ENCODE measurements at regions not wholly inside any gene's neighbourhood (a gene's known extent, or its start where the extent isn't known, plus 50 kb on each side); places are given as distances from the start of the nearest gene placed in this dataset.

- in situ Hi-C loops (cut with MboI) (no loop called here), intact Hi-C loops (cut with micrococcal nuclease) (no loop called here)
- CTCF ChIA-PET (ENCODE audit: low intra/inter-chr PET ratio) = no interaction called here
- no peaks in the 10 kb centered on the region for H3K36me3 ChIP-seq (ENCODE audit: control insufficient read depth, insufficient read depth, low read length)
- no peak overlapping the region for H3K9ac ChIP-seq (ENCODE audit: insufficient read depth in 1 of 2, low read depth in 2 of 2, low read length in 2 of 2)
- H3K27me3 ChIP-seq (ENCODE audit: control insufficient read depth in 2 of 2, insufficient read depth in 2 of 2, low read length in 2 of 2) = no peaks in the 10 kb centered on the region
- H3K9me3 ChIP-seq (replicated peaks; ENCODE audit: control insufficient read depth, insufficient read depth, low read depth, low read length) = no peaks in the 10 kb centered on the region
- no peak for DNase-seq (ENCODE audit: extremely low read depth in 1 of 4, low spot score in 3 of 4)
- no peaks in the 10 kb centered on the region for H3K4me1 ChIP-seq (replicated peaks in 1 of 2; ENCODE audit: control insufficient read depth in 2 of 2, insufficient read depth in 2 of 2, low read length in 2 of 2)
- H3K4me2 ChIP-seq (ENCODE audit: insufficient read depth, low read length) = no peak overlapping the region
- H4K20me1 ChIP-seq (replicated peaks; ENCODE audit: control insufficient read depth, insufficient read depth, low read length) = no peaks in the 10 kb centered on the region
- no peak for ATAC-seq
- no peak overlapping the region for H3K4me3 ChIP-seq
- no peak for FAIRE-seq
- no peak overlapping the region for H2AFZ ChIP-seq (ENCODE audit: low read depth, low read length)
- H3K27ac ChIP-seq (ENCODE audit: extremely low read depth, low read depth, low read length) = no peak overlapping the region
- POLR2A ChIA-PET = no interaction called here
- H3K9me1 ChIP-seq (ENCODE audit: control insufficient read depth, insufficient read depth, low read length) = no peaks in the 10 kb centered on the region
- no peaks in the 10 kb centered on the region for H3K79me2 ChIP-seq (ENCODE audit: control insufficient read depth, insufficient read depth, low read length)
- BruUV-seq (replicated peaks) = no TSS peak
- no peak for TF ChIP-seq KDM2B (CRISPR knock-in tag; IDR thresholded peaks at IDR 0.05)
- no peak for TF ChIP-seq POLR2G (IDR thresholded peaks at IDR 0.05; ENCODE audit: low read depth, low read length)
- TF ChIP-seq ZNF184 (CRISPR knock-in tag; IDR thresholded peaks at IDR 0.05) = no peak
- TF ChIP-seq ARID1B (IDR thresholded peaks at IDR 0.05) = no peak
- no peak for TF ChIP-seq HDGF (IDR thresholded peaks at IDR 0.05)
- TF ChIP-seq, protein P1, sequence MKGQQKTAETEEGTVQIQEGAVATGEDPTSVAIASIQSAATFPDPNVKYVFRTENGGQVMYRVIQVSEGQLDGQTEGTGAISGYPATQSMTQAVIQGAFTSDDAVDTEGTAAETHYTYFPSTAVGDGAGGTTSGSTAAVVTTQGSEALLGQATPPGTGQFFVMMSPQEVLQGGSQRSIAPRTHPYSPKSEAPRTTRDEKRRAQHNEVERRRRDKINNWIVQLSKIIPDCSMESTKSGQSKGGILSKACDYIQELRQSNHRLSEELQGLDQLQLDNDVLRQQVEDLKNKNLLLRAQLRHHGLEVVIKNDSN (CRISPR knock-in tag; IDR thresholded peaks at IDR 0.05) = no peak
- no peak for TF ChIP-seq RBM15 (IDR thresholded peaks at IDR 0.05; ENCODE audit: insufficient read depth, low read length)
- TF ChIP-seq TFE3 (CRISPR knock-in tag; IDR thresholded peaks at IDR 0.05) = no peak
- no peak for TF ChIP-seq TAF7 (tag; IDR thresholded peaks at IDR 0.05)
- TF ChIP-seq, protein P2, sequence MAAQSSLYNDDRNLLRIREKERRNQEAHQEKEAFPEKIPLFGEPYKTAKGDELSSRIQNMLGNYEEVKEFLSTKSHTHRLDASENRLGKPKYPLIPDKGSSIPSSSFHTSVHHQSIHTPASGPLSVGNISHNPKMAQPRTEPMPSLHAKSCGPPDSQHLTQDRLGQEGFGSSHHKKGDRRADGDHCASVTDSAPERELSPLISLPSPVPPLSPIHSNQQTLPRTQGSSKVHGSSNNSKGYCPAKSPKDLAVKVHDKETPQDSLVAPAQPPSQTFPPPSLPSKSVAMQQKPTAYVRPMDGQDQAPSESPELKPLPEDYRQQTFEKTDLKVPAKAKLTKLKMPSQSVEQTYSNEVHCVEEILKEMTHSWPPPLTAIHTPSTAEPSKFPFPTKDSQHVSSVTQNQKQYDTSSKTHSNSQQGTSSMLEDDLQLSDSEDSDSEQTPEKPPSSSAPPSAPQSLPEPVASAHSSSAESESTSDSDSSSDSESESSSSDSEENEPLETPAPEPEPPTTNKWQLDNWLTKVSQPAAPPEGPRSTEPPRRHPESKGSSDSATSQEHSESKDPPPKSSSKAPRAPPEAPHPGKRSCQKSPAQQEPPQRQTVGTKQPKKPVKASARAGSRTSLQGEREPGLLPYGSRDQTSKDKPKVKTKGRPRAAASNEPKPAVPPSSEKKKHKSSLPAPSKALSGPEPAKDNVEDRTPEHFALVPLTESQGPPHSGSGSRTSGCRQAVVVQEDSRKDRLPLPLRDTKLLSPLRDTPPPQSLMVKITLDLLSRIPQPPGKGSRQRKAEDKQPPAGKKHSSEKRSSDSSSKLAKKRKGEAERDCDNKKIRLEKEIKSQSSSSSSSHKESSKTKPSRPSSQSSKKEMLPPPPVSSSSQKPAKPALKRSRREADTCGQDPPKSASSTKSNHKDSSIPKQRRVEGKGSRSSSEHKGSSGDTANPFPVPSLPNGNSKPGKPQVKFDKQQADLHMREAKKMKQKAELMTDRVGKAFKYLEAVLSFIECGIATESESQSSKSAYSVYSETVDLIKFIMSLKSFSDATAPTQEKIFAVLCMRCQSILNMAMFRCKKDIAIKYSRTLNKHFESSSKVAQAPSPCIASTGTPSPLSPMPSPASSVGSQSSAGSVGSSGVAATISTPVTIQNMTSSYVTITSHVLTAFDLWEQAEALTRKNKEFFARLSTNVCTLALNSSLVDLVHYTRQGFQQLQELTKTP (IDR thresholded peaks at IDR 0.05; ENCODE audit: low read depth in 1 of 2, partially characterized antibody in 2 of 2) = no peak
- no peak for TF ChIP-seq RCOR1 (IDR thresholded peaks at IDR 0.05; ENCODE audit: borderline replicate concordance in 1 of 2, low read depth in 2 of 2, low read length in 2 of 2)
- no peak for TF ChIP-seq DEAF1 (CRISPR knock-in tag; IDR thresholded peaks at IDR 0.05)
- no peak for TF ChIP-seq ZNF174 (CRISPR knock-in tag; IDR thresholded peaks at IDR 0.05)
- TF ChIP-seq TBL1XR1 (IDR thresholded peaks at IDR 0.05; ENCODE audit: low read length in 2 of 2) = no peak
- TF ChIP-seq TFAM (CRISPR knock-in tag; conservative IDR thresholded peaks at IDR 0.05) = no peak
Observed at GRCh38 chr13:67506407-67506806, 276.3 kb upstream of the PCDH9 start.

Data from K562 (cell line).